Epidermal melanocyte (primary cell): ENCODE measurements at regions not wholly inside any gene's neighbourhood (a gene's known extent, or its start where the extent isn't known, plus 50 kb on each side); places are given as distances from the start of the nearest gene placed in this dataset.

ENCODE experiments used
- DNase-seq: peaks from one replicate; pipeline ENCODE4 v3.0.0; 2011; ENCODE audit warnings: low spot score; ENCODE audit not compliant: insufficient read length

DNA sequence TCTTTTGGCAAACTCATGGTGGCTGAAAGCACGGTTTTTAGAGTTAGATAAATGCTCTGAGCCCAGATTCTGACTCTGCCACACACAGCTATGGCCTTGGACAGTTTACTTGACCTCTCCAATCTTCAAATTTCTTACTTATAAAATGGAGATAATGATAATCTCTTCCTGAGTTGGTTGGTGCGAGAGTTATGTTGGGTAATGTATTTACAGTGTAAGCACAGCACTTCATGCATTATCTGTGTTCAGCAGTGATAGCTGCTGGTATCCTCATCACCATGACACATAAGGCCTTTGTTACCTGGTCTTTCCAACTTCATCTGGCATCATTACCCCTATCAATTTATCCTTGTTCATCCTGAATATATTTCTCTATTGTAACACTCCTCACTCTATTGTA is 178.8 kb upstream of the ELL2 start:
- no peak for DNase-seq

GRCh38 chr5:96140084-96140483 is 178.4 kb upstream of the ELL2 start:
- DNase-seq, result no peak

DNA sequence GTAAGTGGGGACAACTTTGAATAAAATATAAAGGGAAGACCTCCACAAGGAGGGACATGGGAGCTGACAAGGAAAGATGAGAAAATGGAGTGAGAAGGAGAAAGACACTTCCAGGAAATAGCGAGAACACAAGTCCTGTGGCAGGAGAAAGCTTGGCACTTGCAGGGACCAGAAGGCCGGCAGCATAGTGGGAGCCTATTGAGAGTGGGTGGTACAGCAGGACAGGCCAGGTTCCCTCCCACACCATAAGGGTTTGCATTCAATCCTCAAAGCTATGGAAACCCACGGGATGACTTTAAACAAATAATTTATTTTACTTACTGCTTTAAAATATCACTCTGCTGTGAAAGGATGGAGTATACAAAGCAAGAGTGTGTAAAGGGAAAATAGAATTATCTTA is 173.2 kb upstream of the ELL2 start:
- no peak for DNase-seq

DNA sequence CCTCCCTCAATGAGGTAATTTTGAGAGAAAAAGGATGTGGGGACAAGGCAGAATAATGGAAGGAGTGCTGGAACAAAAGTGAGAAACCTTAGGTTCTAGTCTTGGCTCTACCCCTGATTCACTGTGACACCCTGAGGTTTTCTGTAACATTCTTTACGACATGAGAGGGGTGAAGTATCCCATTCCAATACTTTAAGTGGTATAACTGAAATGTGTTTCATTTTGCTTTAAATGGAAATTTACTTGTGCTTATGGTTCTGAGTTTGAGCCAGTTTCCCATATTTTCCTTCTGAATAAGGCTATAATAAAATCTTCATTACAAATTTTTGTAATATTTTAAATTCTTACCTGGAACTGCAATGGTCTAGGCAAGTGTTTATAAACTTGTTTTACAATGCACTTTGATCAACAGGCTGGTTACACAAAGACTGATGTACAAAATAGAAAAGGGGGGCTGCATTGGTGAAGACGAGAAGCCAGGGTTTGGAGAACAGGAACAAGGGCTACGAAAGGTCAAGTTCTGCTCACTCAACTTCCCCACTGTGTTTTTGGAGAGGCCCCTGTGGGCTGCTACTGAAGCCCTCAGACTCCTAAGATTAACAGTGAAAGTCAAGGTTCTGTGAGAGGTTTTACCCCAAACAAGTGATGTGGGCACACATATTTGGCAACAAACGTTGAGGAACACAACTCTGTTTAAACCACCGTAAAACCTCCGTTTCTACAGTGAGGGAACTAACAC is 171.9 kb upstream of the ELL2 start:
- no peak for DNase-seq

- DNase-seq, result no peak
These were observed 167.6 kb upstream of the ELL2 start for GRCh38 chr5:96129276-96129675.

DNA sequence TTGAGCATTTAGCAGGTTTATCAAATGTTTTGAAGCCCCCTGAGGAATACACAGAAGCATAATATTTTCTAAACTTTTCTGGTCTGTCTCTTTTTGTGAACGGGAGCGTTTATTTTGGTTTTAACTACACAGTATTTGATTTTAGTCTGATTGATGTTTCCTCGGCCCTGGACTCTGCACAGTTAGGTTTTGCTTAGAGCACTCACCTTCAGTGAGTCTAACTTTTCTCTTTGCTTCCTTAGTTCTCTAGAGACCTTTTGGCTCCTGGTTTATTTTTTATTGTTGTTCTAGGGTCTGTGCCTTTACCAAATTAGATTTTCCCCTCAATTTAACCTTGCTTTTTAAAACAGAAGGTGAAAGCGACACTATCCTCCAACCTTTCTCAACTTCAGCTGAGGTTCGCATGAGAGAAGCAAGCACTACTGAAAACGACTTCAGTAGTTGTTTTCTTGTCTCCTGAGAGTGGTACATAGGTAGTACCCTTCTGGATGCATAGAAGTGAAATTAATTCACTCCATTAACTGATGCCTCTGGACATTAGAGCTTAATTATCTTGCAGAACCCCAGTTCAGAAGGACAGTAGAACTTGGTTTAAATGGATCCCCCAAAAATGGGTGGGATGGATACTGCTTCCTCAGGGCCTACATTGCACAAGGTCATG is 166.7 kb upstream of the ELL2 start:
- no peak for DNase-seq

DNA sequence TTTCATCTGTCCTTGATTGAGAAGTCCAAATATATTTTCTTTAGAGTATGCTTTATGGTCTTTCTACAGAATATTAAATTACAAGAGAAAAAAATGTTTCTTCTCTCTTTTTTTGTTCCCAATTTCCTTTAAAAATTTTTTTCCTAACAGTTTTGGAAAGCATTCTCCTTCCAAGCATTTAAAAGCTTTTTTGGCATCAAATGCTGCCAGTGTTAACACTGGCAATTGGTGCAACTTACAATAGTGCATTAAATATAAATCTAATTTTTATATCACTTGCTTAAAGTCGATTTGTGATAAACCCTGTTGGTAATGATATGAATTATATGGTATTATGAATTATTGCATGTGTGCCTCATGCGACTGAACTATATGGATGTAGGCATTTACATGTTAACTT is 165.9 kb upstream of the ELL2 start:
- DNase-seq, result no peak

- DNase-seq, result no peak
These were observed 163.7 kb upstream of the ELL2 start for GRCh38 chr5:96125231-96125891.

GRCh38 chr5:96124589-96124988 is 162.9 kb upstream of the ELL2 start:
- DNase-seq, result no peak

- no peak for DNase-seq
These were observed 161.8 kb upstream of the ELL2 start for GRCh38 chr5:96123418-96123817.

DNA sequence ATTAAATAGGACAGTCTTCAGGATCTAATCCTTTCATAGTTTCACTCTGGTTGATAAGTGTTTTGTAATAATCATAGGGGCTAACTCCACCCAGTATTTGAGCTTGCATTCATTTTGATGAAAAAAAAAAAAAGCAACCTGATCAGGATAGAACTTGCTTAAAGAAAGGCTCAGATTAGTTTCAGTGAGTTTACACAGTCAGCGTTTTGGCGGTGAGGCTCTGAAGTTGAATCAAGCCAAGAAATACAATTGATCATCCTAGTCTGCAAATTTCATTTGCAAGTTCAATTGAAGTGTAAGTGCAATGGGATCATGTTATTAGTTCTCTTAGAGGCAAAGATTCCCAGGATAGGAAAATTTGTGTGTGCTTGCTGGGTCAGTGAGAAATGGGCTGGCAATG is 159.7 kb upstream of the ELL2 start:
- no peak for DNase-seq

DNA sequence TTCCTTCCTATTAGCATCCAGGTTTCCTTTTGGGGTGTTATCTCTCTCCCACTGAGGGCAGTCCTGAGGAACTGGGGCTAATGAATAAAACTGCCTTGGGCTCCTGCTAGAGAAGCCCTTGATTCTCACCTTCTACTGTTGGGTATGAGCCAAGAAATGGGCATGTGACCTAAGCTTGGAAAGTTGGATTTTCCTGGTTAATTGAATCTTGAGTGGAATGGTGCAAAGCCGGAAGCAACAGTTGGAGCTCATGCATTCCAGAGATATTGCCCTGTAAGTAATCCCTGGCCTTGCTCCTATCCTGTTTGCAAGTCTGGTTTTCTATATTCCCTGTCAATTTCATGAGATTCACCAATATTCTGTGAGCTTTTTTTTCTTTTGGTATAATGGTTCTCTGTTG is 158.5 kb upstream of the ELL2 start:
- DNase-seq, result no peak

- no peak for DNase-seq
These were observed 156.4 kb upstream of the ELL2 start for GRCh38 chr5:96117771-96118651.

DNA sequence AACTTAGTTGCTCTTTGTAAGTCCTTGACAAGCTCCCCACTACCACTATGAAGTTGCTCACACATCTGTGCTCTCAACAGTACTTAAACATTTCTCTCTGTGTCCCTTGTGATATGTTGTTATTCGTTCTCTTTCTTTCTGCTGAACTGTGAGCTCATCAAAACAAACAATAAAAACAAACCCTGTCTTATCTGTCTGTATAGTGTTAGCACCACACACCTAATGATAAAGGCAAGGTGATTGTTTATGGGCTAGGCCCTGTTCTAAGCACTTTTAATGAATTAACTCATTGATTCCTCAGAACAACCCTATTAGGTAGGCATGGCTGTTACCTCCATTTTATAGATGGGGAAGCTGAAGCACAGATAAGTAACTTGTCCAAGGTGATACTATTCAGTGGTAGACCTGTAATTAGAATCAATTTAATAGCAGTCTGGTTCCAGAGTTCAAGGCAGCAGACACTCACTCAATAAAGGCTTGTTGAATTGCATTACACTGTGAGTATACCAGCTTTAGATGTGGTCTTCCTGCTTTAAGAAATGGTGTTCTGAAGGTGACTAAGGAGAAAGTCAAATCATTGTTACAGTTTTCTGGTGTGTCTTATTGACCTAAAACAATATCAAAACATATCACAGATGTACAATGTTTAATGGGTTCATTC is 153.6 kb upstream of the ELL2 start:
- no peak for DNase-seq

- DNase-seq, result no peak
These were observed 153.1 kb upstream of the ELL2 start for GRCh38 chr5:96114736-96115135.

DNA sequence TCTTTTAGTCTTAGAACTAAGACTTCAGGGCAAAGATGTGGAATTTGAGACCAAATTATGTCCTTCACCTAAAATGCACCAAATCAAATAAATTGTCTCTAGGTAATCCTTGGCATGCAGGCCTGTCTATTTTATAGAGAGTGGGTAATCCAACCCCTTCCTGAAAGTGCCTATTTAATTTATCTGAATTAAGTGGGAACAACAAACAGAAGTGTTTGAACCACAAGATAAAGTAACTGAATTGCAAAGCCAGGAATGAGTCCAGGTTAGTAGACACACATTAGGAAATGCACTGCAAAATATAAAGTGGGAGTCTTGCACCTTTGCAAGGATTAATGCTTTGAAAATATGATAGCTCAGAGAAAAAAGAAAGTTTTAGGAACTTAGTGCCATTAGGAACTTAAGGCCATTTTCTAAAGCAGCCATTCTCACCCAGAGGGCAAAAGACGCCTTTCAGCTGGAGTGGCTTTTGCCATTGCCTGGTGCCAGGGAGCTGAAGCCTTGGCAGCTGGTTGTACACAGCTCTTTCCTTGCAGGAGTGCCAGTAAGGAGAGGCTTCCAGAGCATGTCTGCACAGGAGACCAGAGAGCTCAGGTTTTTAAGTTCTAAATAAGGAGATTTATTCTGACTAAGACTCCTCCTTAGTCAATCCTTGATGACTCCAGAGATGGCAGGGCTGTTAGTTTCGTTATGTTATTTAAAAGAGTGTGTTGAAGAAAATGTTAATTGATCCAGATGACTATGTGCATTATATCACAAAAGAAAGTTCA is 151.7 kb upstream of the ELL2 start:
- no peak for DNase-seq

DNA sequence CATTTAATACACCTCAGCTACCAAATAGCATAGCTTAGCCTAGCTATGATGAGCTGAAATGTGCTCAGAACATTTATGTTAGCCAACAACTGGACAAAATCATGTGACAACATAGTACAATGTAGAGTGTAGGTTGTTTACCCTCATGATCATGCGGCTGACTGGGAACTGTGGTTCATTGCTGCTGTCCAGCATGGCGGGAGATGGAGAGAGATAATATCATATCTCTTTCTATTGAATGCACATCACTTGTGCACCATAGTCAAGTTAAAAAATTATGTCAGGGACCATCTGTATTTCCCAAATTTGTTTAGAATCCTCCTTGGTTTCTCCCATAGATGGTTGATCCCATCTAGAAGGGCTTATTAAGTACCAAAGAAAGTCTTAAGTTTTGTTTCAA is 151.1 kb upstream of the ELL2 start:
- DNase-seq, result no peak

- DNase-seq, result no peak
These were observed 150.5 kb upstream of the ELL2 start for GRCh38 chr5:96112123-96112670.

DNA sequence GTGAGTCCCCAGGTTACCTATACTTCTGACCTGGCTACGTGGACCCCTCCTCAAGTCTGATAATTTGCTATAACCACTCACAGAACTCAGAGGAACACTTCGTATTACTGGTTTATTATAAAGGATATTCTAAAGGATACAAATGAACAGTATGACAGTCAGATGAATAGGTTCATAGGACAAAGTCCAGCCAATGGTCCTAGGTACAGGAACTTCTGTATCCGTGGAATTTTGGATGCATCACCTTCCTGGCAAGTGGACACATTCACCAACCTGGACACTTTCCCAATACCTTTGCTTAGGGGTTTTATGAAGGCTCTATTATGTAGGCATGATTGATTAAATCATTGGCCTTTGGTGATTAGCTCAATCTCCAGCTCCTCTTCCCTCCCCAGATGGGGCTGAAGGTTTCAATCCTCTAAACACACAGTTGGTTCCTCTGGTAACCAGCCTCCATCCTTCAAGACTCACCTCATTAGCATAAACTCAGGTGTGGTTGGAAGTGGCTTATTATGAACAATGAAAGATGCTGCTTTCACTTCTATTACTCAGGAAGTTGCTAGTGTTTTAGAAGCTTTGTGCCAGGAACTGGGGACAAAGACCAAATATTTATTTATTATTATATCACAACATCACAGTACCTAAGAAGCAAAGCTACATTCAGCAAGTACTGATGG is 149.6 kb upstream of the ELL2 start:
- DNase-seq, result no peak

DNA sequence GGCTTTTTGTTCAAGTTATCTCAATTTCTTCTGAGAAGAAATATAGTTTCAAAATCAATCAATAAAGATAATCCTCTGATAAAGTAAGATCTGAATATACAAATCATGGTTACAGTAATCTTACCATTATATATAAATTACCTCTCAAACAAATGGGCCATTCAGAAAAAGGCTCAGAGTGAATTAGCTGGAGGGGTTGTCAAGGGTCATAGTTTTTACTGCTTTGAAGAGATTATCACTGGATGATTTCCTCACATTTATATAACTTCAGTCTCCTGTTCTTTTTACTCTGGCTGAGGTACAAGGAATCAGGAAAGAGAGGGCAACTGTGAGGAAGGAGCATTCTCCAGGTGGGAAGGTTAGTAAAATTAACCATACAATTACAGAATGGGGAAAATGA is 148.6 kb upstream of the ELL2 start:
- DNase-seq, result no peak
